IMR-90 (cell line): ENCODE measurements at regions not wholly inside any gene's neighbourhood (a gene's known extent, or its start where the extent isn't known, plus 50 kb on each side); places are given as distances from the start of the nearest gene placed in this dataset.

Experiments
- CHD1 ChIP-seq: IDR thresholded peaks from 2 replicates; pipeline ENCODE4 v1.6.1; 2012; ENCODE audit warnings: low read depth, low read length, improper control_type of control experiment
- CTCF ChIP-seq: conservative IDR thresholded peaks from 2 replicates; pipeline ENCODE4 v1.5.1; 2012; ENCODE audit warnings: mild to moderate bottlenecking, low read depth, low read length, improper control_type of control experiment
- MAZ ChIP-seq: IDR thresholded peaks from 2 replicates; pipeline ENCODE4 v1.6.1; 2012; ENCODE audit warnings: low read depth, mild to moderate bottlenecking, low read length, improper control_type of control experiment, moderate library complexity, borderline replicate concordance
- POLR2A ChIP-seq: IDR thresholded peaks from 2 replicates; pipeline ENCODE4 v1.6.1; 2012; ENCODE audit warnings: mild to moderate bottlenecking, low read depth, low read length
- RAD21 ChIP-seq: IDR thresholded peaks from 2 replicates; pipeline ENCODE4 v1.6.1; 2012; ENCODE audit warnings: low read length, improper control_type of control experiment
- RFX5 ChIP-seq: IDR thresholded peaks from 2 replicates; pipeline ENCODE4 v1.8.0; 2012; ENCODE audit warnings: low read depth, mild to moderate bottlenecking, low read length, moderate library complexity

- TF ChIP-seq MAZ: no peak
- TF ChIP-seq CTCF: no peak
- no peak for TF ChIP-seq RFX5
- TF ChIP-seq POLR2A: no peak
- no peak for TF ChIP-seq CHD1
- no peak for TF ChIP-seq RAD21
Observed at GRCh38 chr1:87929906-87930305, 601.2 kb downstream of the LMO4 start.
